CD14-positive monocyte (primary cell): ENCODE measurements at regions not wholly inside any gene's neighbourhood (a gene's known extent, or its start where the extent isn't known, plus 50 kb on each side); places are given as distances from the start of the nearest gene placed in this dataset.
"Not testable (repeated sequence)": the region's sequence is repeated elsewhere in the genome, so short reads cannot be mapped to it uniquely, and the experiment has no call there.

ENCODE experiments used
- DNase-seq, 3 donors: peaks; one replicate each; pipeline ENCODE4 v3.0.0-alpha.2; 2011 to 2022
- H2AFZ ChIP-seq: 2 replicates; pipeline ENCODE4 v1.6.0; 2012; ENCODE audit warnings: mild to moderate bottlenecking, low read depth, low read length, inconsistent platforms; ENCODE audit not compliant: insufficient read depth, poor library complexity, severe bottlenecking
- H3K27ac ChIP-seq, 2 donors: 1 replicate in 1 of 2; 2 replicates in 1 of 2; pipeline ENCODE4 v1.5.1; 2012 to 2013; ENCODE audit warnings: low read length in 2 of 2, control low read depth in 1 of 2, inconsistent platforms in 1 of 2, low read depth in 1 of 2, mild to moderate bottlenecking in 1 of 2
- H3K27me3 ChIP-seq, 2 donors: one replicate each; pipeline versions ENCODE4 v1.6.0 to v1.6.1; 2011 to 2013; ENCODE audit warnings: low read length in 2 of 2; ENCODE audit not compliant: control insufficient read depth in 2 of 2, insufficient read depth in 2 of 2
- H3K36me3 ChIP-seq, 2 donors: replicated peaks in 1 of 2; 1 replicate in 1 of 2; 2 replicates in 1 of 2; pipeline versions ENCODE4 v1.5.1 to v1.6.1; 2012 to 2013; ENCODE audit warnings: low read length in 2 of 2, control low read depth in 1 of 2, inconsistent platforms in 1 of 2, mild to moderate bottlenecking in 1 of 2; ENCODE audit not compliant: insufficient read depth in 2 of 2, control insufficient read depth in 1 of 2
- H3K4me1 ChIP-seq, 2 donors: 1 replicate in 1 of 2; 2 replicates in 1 of 2; pipeline versions ENCODE4 v1.5.1 to v1.6.1; 2012 to 2013; ENCODE audit warnings: low read length in 2 of 2, control low read depth in 1 of 2, inconsistent platforms in 1 of 2, mild to moderate bottlenecking in 1 of 2, moderate library complexity in 1 of 2; ENCODE audit not compliant: insufficient read depth in 2 of 2, control insufficient read depth in 1 of 2
- H3K4me2 ChIP-seq: replicated peaks from 2 replicates; pipeline ENCODE3; 2012; ENCODE audit warnings: low read length, moderate library complexity, mild to moderate bottlenecking; ENCODE audit not compliant: poor library complexity, severe bottlenecking; ENCODE audit errors: extremely low read depth
- H3K4me3 ChIP-seq, 3 experiments: fragments of 200-600 bp in 1 of 3; sonication (generic) in 1 of 3; replicated peaks in 1 of 3; 1 replicate in 2 of 3; 2 replicates in 1 of 3; pipeline ENCODE4 v1.5.1; 2011 to 2013; ENCODE audit warnings: low read length in 3 of 3, mild to moderate bottlenecking in 3 of 3, control low read depth in 2 of 3, low read depth in 2 of 3, inconsistent platforms in 1 of 3, moderate library complexity in 1 of 3
- H3K79me2 ChIP-seq: 2 replicates; pipeline ENCODE4 v1.6.0; 2012; ENCODE audit warnings: mild to moderate bottlenecking, control low read depth, inconsistent platforms, low read length, moderate library complexity; ENCODE audit not compliant: insufficient read depth
- H3K9ac ChIP-seq: 2 replicates; pipeline ENCODE4 v1.6.0; 2017; ENCODE audit warnings: low read length, mild to moderate bottlenecking; ENCODE audit not compliant: insufficient read depth, poor library complexity, severe bottlenecking
- H3K9me3 ChIP-seq, 2 donors: replicated peaks in 1 of 2; 1 replicate in 1 of 2; 2 replicates in 1 of 2; pipeline versions ENCODE4 v1.5.1 to v1.6.1; 2012 to 2013; ENCODE audit warnings: low read length in 2 of 2, control low read depth in 1 of 2; ENCODE audit not compliant: control insufficient read depth in 1 of 2, insufficient read depth in 1 of 2
- H4K20me1 ChIP-seq: 2 replicates; pipeline ENCODE4 v1.6.0; 2012; ENCODE audit warnings: mild to moderate bottlenecking, low read length, control low read depth, moderate library complexity; ENCODE audit not compliant: insufficient read depth
- H3K27ac Mint-ChIP-seq, 7 donors: one replicate each; pipeline ENCODE4 v1.8.0; 2020; ENCODE audit warnings: mild to moderate bottlenecking in 7 of 7, mixed read lengths in 7 of 7, moderate library complexity in 6 of 7, inconsistent platforms in 2 of 7
- H3K27me3 Mint-ChIP-seq, 3 donors: one replicate each; pipeline ENCODE4 v1.8.0; 2021 to 2022; ENCODE audit warnings: low read depth in 3 of 3, mild to moderate bottlenecking in 3 of 3, mixed read lengths in 3 of 3, moderate library complexity in 3 of 3, inconsistent platforms in 1 of 3
- H3K36me3 Mint-ChIP-seq, 2 donors: one replicate each; pipeline ENCODE4 v1.8.0; 2020; ENCODE audit warnings: mixed read lengths in 2 of 2, inconsistent platforms in 1 of 2, mild to moderate bottlenecking in 1 of 2
- H3K4me1 Mint-ChIP-seq: one replicate; pipeline ENCODE4 v1.8.0; 2020; ENCODE audit warnings: mild to moderate bottlenecking, mixed read lengths
- H3K4me3 Mint-ChIP-seq, 2 donors: one replicate each; pipeline ENCODE4 v1.8.0; 2020; ENCODE audit warnings: mild to moderate bottlenecking in 2 of 2, mixed read lengths in 2 of 2, moderate library complexity in 1 of 2
- H3K9me3 Mint-ChIP-seq, 7 donors: one replicate each; pipeline ENCODE4 v1.8.0; 2020 to 2022; ENCODE audit warnings: mixed read lengths in 7 of 7, mild to moderate bottlenecking in 6 of 7, moderate library complexity in 6 of 7, inconsistent platforms in 2 of 7
- WGBS: methylation state at CpG from one replicate; pipeline ENCODE4 v1.1.5; 2013; ENCODE audit warnings: missing lambda C conversion rate; ENCODE audit not compliant: insufficient coverage; 5-methylcytosine and 5-hydroxymethylcytosine counted together
- intact Hi-C, 2 donors: fragments of 100-400 bp; cut with micrococcal nuclease; formaldehyde crosslinking; loops; one replicate each; pipeline versions ENCODE4 v1.15.0 to v1.15.1; 2023
- TF ChIP-seq, protein P1 (sequence below): fragments of 200-600 bp; IDR thresholded peaks from one replicate; pipeline ENCODE4 v1.8.0; 2022; ENCODE audit warnings: antibody characterized with exemption, mild to moderate bottlenecking

DNA sequence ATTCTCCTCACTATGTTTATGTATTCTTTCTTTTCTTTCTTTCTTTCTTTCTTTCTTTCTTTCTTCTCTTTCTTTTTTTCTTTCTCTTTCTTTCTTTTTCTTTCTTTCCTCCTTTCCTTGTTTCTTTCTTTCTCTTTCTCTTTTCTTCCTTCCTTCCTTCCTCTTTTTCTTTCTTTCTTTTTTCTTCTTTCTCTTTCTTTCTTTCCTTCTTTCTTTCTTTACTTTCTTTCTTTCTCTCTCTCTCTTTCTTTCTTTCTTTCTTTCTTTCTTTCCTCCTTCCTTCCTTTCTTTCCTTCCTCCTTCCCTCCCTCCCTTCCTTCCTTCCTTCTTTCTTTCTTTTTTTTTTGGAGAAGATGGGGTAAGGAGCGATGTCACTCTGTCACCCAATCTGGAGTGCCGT is 1405.5 kb downstream of the SLITRK5 start:
- H3K27ac Mint-ChIP-seq = no peak overlapping the region
- Histone ChIP-seq H2AFZ (no peak overlapping the region), H4K20me1 (no peaks in the 10 kb centered on the region), H3K4me2 (no peak overlapping the region), H3K4me1 (no peaks in the 10 kb centered on the region), H3K9ac (no peak overlapping the region), H3K4me3 (no peak overlapping the region), H3K27ac (no peak overlapping the region), H3K79me2 (no peaks in the 10 kb centered on the region), H3K27me3 (no peaks in the 10 kb centered on the region), H3K36me3 (no peaks in the 10 kb centered on the region), H3K9me3 (peaks cover 0 to 4% of the 10 kb centered on the region in 2 donors)
- peaks cover 0 to 9% (median 2%) of the 10 kb centered on the region in 7 donors for H3K9me3 Mint-ChIP-seq
- WGBS = no CpG with 5 or more reads among the region's 2 CpGs
- intact Hi-C loops = no loop called here
- no peaks in the 10 kb centered on the region for H3K4me1 Mint-ChIP-seq
- H3K36me3 Mint-ChIP-seq = no peaks in the 10 kb centered on the region
- H3K27me3 Mint-ChIP-seq = peaks cover 0 to 1% (median 0%) of the 10 kb centered on the region in 3 donors
- H3K4me3 Mint-ChIP-seq = no peak overlapping the region
- TF ChIP-seq, protein P1, sequence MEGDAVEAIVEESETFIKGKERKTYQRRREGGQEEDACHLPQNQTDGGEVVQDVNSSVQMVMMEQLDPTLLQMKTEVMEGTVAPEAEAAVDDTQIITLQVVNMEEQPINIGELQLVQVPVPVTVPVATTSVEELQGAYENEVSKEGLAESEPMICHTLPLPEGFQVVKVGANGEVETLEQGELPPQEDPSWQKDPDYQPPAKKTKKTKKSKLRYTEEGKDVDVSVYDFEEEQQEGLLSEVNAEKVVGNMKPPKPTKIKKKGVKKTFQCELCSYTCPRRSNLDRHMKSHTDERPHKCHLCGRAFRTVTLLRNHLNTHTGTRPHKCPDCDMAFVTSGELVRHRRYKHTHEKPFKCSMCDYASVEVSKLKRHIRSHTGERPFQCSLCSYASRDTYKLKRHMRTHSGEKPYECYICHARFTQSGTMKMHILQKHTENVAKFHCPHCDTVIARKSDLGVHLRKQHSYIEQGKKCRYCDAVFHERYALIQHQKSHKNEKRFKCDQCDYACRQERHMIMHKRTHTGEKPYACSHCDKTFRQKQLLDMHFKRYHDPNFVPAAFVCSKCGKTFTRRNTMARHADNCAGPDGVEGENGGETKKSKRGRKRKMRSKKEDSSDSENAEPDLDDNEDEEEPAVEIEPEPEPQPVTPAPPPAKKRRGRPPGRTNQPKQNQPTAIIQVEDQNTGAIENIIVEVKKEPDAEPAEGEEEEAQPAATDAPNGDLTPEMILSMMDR = no peak
- no peak for DNase-seq

DNA sequence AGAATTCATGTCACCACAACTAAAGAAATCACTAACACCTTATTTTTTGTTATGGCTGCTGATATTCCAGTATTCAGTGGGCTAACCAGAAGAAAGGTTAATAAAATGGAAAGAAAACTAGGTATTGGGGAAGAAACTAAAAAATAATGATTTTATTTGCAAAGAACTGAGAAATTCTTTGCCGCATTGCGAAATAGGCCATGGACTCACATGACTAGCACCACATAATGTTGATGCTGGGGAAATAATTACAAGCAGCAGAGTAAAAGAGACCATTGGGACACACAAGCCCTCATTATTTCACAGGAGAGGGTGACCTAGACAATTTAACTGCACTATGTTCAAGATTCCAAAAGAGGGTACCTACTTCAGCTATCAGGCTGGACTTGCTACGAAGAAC is 1411.5 kb downstream of the SLITRK5 start:
- WGBS = no CpG with 5 or more reads among the region's 3 CpGs
- Histone ChIP-seq H4K20me1 (no peaks in the 10 kb centered on the region), H3K36me3 (no peaks in the 10 kb centered on the region), H3K27me3 (no peaks in the 10 kb centered on the region), H3K9me3 (peaks cover 0 to 4% of the 10 kb centered on the region in 2 donors), H3K4me2 (no peak overlapping the region), H2AFZ (no peak overlapping the region), H3K79me2 (no peaks in the 10 kb centered on the region), H3K4me3 (no peak overlapping the region), H3K4me1 (no peaks in the 10 kb centered on the region), H3K9ac (no peak overlapping the region), H3K27ac (no peak overlapping the region)
- Mint-ChIP-seq H3K9me3 (peaks cover under 1 to 15% (median 8%) of the 10 kb centered on the region in 7 donors), H3K27ac (no peak overlapping the region), H3K4me1 (no peaks in the 10 kb centered on the region), H3K4me3 (no peak overlapping the region), H3K27me3 (peaks cover 0 to 1% (median 1%) of the 10 kb centered on the region in 3 donors), H3K36me3 (no peaks in the 10 kb centered on the region)
- no peak for DNase-seq
- intact Hi-C loops = no loop called here
- TF ChIP-seq, protein P1 = no peak

DNA sequence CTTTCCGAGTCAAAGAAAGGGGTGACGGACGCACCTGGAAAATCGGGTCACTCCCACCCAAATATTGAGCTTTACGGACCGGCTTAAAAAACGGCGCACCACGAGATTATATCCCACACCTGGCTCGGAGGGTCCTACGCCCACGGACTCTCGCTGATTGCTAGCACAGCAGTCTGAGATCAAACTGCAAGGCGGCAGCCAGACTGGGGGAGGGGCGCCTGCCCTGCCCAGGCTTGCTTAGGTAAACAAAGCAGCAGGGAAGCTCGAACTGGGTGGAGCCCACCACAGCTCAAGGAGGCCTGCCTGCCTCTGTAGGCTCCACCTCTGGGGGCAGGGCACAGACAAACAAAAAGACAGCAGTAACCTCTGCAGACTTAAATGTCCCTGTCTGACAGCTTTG is 1416.9 kb downstream of the SLITRK5 start:
- not testable (repeated sequence) for H3K4me1 Mint-ChIP-seq

More for the DNA sequence above, 1416.9 kb downstream of the SLITRK5 start:
- H3K79me2 ChIP-seq, H3K9me3 Mint-ChIP-seq, H3K9me3 ChIP-seq, H4K20me1 ChIP-seq, H3K27me3 ChIP-seq, H3K36me3 ChIP-seq, intact Hi-C loops, H3K36me3 Mint-ChIP-seq, H3K4me2 ChIP-seq, H3K9ac ChIP-seq, DNase-seq, H3K27ac ChIP-seq, H3K4me3 ChIP-seq, H3K27ac Mint-ChIP-seq, H3K4me3 Mint-ChIP-seq, H2AFZ ChIP-seq, H3K4me1 ChIP-seq, H3K27me3 Mint-ChIP-seq: not testable (repeated sequence)
- WGBS = 100% methylated on average over 1 of the region's 16 CpGs
